ENCODE measurements at regions not wholly inside any gene's neighbourhood (a gene's known extent, or its start where the extent isn't known, plus 50 kb on each side); places are given as distances from the start of the nearest gene placed in this dataset.

DNA sequence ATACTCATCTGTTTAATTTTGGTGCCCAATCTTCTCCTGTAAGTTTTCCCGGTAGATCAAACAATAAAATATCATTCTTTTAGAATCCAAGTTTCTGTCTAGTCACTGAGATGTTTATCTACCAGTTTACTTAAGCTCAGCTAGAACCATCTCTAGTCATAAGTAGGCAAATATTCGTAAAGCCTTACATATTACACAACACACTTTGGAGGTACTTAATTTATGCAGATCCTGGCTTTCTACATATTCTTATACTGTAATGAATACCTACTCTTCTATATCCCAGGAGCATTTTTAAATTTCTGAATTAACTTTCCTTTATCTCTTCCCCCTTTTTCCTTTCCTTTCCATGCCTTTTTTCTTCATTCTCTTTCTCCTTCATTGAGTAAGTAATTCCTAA is 185.9 kb upstream of the ZBTB20 start:
- Histone ChIP-seq H3K27me3 (no peaks in the 10 kb centered on the region), H3K27ac (no peak overlapping the region), H3K36me3 (no peaks in the 10 kb centered on the region), H3K9me3 (no peaks in the 10 kb centered on the region), H3K4me1 (no peaks in the 10 kb centered on the region), H3K4me3 (no peak overlapping the region)
- TF ChIP-seq POLR2A (IDR thresholded peaks at IDR 0.05) = no peak
- TF ChIP-seq, protein P1, sequence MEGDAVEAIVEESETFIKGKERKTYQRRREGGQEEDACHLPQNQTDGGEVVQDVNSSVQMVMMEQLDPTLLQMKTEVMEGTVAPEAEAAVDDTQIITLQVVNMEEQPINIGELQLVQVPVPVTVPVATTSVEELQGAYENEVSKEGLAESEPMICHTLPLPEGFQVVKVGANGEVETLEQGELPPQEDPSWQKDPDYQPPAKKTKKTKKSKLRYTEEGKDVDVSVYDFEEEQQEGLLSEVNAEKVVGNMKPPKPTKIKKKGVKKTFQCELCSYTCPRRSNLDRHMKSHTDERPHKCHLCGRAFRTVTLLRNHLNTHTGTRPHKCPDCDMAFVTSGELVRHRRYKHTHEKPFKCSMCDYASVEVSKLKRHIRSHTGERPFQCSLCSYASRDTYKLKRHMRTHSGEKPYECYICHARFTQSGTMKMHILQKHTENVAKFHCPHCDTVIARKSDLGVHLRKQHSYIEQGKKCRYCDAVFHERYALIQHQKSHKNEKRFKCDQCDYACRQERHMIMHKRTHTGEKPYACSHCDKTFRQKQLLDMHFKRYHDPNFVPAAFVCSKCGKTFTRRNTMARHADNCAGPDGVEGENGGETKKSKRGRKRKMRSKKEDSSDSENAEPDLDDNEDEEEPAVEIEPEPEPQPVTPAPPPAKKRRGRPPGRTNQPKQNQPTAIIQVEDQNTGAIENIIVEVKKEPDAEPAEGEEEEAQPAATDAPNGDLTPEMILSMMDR (IDR thresholded peaks at IDR 0.05) = no peak
- TF ChIP-seq EP300 (IDR thresholded peaks at IDR 0.05) = no peak
- no peak for TF ChIP-seq POLR2AphosphoS5 (IDR thresholded peaks at IDR 0.05)
- ATAC-seq = no peak
- 54 to 88% methylated on average over 2 of the region's 2 CpGs for WGBS, 2 donors (ENCODE audit: low coverage in 1 of 2)

DNA sequence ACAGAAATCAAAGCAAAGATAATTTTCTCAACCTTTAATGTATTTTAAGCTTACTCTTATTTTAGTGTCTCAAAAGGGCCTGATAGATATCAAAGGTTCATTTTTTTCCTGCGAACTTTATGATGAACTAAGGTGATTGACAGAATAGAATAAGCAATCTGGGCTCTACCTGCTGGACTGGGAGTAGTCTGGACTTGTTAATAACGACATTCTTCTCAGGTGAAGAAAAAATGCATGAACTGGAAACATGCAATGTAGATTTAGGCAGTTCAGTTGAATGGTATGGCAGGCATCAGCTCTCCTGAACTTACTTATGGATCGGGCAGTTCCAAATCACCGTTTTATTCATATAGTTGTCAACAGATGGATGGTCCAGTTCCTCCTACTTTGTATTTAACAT is 189.7 kb upstream of the ZBTB20 start:
- WGBS, 2 donors (ENCODE audit: low coverage in 1 of 2) = 84 to 88% methylated on average over 4 of the region's 4 CpGs
- H3K4me3 ChIP-seq = no peak overlapping the region
- no peak for TF ChIP-seq POLR2A (IDR thresholded peaks at IDR 0.05)

DNA sequence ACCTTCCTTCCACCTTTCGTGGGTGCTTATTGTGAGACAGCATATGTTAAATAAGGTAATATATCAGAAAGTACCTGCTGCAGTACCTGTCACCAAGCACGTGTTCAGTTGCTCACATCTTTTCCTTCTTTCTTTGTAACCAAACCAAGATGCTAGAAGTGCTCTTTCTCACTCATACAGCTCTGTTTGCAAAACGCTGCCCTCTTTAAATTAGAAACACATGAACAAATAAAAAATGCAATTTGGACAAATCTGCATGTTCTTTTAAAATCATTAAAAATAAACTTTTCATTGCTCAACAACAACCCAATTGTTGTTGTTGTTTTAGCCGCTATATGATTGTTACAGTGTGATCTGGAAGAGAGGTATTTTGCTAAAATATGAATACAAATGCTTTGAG is 193.5 kb upstream of the ZBTB20 start:
- WGBS, 2 donors (ENCODE audit: low coverage in 1 of 2) = 75 to 90% methylated on average over 4 of the region's 4 CpGs
- H3K4me1 ChIP-seq = no peaks in the 10 kb centered on the region
- TF ChIP-seq EP300 (IDR thresholded peaks at IDR 0.05) (no peak), POLR2A (IDR thresholded peaks at IDR 0.05) (no peak), POLR2AphosphoS5 (IDR thresholded peaks at IDR 0.05) (no peak)
- TF ChIP-seq, protein P1 (IDR thresholded peaks at IDR 0.05) = no peak
- H3K4me3 ChIP-seq = no peak overlapping the region
- no peaks in the 10 kb centered on the region for H3K36me3 ChIP-seq
- no peak for ATAC-seq
- H3K27me3 ChIP-seq = no peaks in the 10 kb centered on the region
- no peaks in the 10 kb centered on the region for H3K9me3 ChIP-seq
- H3K27ac ChIP-seq = no peak overlapping the region

More for the DNA sequence above, 189.7 kb upstream of the ZBTB20 start:
- Histone ChIP-seq H3K4me1 (no peaks in the 10 kb centered on the region), H3K27ac (no peak overlapping the region), H3K36me3 (no peaks in the 10 kb centered on the region), H3K27me3 (no peaks in the 10 kb centered on the region), H3K9me3 (no peaks in the 10 kb centered on the region)
- ATAC-seq = no peak

DNA sequence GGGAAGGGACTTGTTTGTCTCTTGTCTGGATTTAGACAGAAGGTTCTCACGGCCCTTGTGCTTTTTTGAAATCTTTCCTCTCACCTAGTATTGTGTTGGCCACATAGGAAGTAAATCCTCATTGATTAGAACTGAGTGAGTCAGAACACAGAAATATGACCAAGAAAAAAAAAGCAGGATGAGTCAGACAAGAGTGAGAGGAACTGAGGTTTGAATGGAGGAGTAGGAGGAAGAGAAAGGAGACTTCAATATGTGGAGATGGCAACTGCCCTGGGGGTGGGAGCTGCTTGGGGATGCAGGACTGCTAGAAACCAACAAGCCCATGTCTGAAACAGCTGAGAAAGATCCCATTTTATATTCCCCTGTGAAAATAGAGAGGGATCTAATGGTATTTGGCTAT is 194.1 kb upstream of the ZBTB20 start:
- Histone ChIP-seq H3K27ac (no peak overlapping the region), H3K27me3 (no peaks in the 10 kb centered on the region), H3K9me3 (no peaks in the 10 kb centered on the region), H3K4me3 (no peak overlapping the region), H3K36me3 (no peaks in the 10 kb centered on the region), H3K4me1 (no peaks in the 10 kb centered on the region)
- no peak for TF ChIP-seq POLR2AphosphoS5 (IDR thresholded peaks at IDR 0.05)
- no peak for TF ChIP-seq EP300 (IDR thresholded peaks at IDR 0.05)
- TF ChIP-seq, protein P1 (IDR thresholded peaks at IDR 0.05) = no peak
- no peak for TF ChIP-seq POLR2A (IDR thresholded peaks at IDR 0.05)
- ATAC-seq = no peak
- WGBS, 2 donors (ENCODE audit: low coverage in 1 of 2) = 46% methylated on average over 1 of the region's 1 CpG; no CpG with 5 or more reads in 1 of the 2 donors

DNA sequence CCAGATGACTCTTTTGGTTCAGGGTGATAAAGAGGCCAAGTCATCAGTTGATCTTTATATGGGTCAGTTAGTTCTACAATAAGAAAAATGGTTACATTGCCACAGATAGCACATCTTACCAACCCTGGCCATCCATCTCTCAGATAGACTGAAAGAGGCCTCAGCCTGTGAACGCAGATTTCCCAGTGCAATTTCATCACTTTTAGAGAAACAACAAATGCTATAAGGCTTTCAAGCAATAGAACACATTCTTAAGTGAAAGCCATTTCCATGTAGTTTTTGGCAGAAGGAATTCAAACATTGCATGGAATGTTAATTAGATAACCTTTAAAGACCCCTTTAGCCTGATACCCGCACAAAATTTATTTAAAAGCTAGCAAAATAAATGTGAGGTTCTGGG is 200.6 kb upstream of the ZBTB20 start:
- no peak overlapping the region for H3K4me3 ChIP-seq
- TF ChIP-seq POLR2A (IDR thresholded peaks at IDR 0.05) = no peak
- TF ChIP-seq POLR2AphosphoS5 (IDR thresholded peaks at IDR 0.05) = no peak
- TF ChIP-seq, protein P1 (IDR thresholded peaks at IDR 0.05) = no peak
- no peak for TF ChIP-seq EP300 (IDR thresholded peaks at IDR 0.05)
- no peaks in the 10 kb centered on the region for H3K36me3 ChIP-seq
- WGBS, 2 donors (ENCODE audit: low coverage in 1 of 2) = 63 to 70% methylated on average over 2 of the region's 2 CpGs
- H3K9me3 ChIP-seq = no peaks in the 10 kb centered on the region
- H3K4me1 ChIP-seq = no peaks in the 10 kb centered on the region
- H3K27ac ChIP-seq = no peak overlapping the region
- ATAC-seq = no peak
- no peaks in the 10 kb centered on the region for H3K27me3 ChIP-seq
